Neuronal stem cell (in vitro differentiated cells): ENCODE measurements at regions not wholly inside any gene's neighbourhood (a gene's known extent, or its start where the extent isn't known, plus 50 kb on each side); places are given as distances from the start of the nearest gene placed in this dataset.

Experiments
- DNase-seq: peaks from one replicate; pipeline ENCODE4 v3.0.0-alpha.2; 2013; ENCODE audit warnings: low spot score
- H2AFZ ChIP-seq: one replicate; pipeline ENCODE4 v1.6.1; 2013; ENCODE audit warnings: mild to moderate bottlenecking, low read length, inconsistent platforms
- H2AK5ac ChIP-seq: 2 replicates; pipeline ENCODE4 v1.6.1; 2013; ENCODE audit warnings: low read depth, mild to moderate bottlenecking, inconsistent platforms, low read length, moderate library complexity, mixed read lengths
- H2BK120ac ChIP-seq: 2 replicates; pipeline ENCODE4 v1.6.1; 2013; ENCODE audit warnings: low read depth, mild to moderate bottlenecking, inconsistent platforms, low read length, moderate library complexity, mixed read lengths
- H2BK12ac ChIP-seq: one replicate; pipeline ENCODE4 v1.6.1; 2013; ENCODE audit warnings: low read length, inconsistent platforms
- H2BK15ac ChIP-seq: 2 replicates; pipeline ENCODE4 v1.6.1; 2013; ENCODE audit warnings: mild to moderate bottlenecking, low read length, inconsistent platforms, mixed read lengths
- H2BK5ac ChIP-seq: one replicate; pipeline ENCODE4 v1.6.1; 2013; ENCODE audit warnings: inconsistent platforms, mild to moderate bottlenecking, low read length, moderate library complexity
- H3K14ac ChIP-seq: one replicate; pipeline ENCODE4 v1.6.1; 2013; ENCODE audit warnings: low read length, inconsistent platforms
- H3K18ac ChIP-seq: 2 replicates; pipeline ENCODE4 v1.6.1; 2013; ENCODE audit warnings: low read length, inconsistent platforms
- H3K23ac ChIP-seq: 2 replicates; pipeline ENCODE4 v1.6.1; 2013; ENCODE audit warnings: low read depth, mild to moderate bottlenecking, mixed read lengths, low read length, inconsistent platforms; ENCODE audit not compliant: poor library complexity
- H3K27ac ChIP-seq: replicated peaks from 3 replicates; pipeline ENCODE4 v1.5.1; 2013; ENCODE audit warnings: low read length, inconsistent platforms
- H3K27me3 ChIP-seq, 3 experiments: 2 replicates each; pipeline ENCODE4 v1.6.1; 2013; ENCODE audit warnings: low read length in 3 of 3, mild to moderate bottlenecking in 2 of 3, inconsistent platforms in 1 of 3, low read depth in 1 of 3, mixed read lengths in 1 of 3, moderate library complexity in 1 of 3; ENCODE audit not compliant: control insufficient read depth in 3 of 3, insufficient read depth in 3 of 3
- H3K36me3 ChIP-seq, 2 donors: replicated peaks in 1 of 2; 2 replicates each; pipeline ENCODE4 v1.6.1; 2013; ENCODE audit warnings: low read length in 2 of 2; ENCODE audit not compliant: control insufficient read depth in 2 of 2, insufficient read depth in 2 of 2
- H3K4ac ChIP-seq: 2 replicates; pipeline ENCODE4 v1.6.1; 2013; ENCODE audit warnings: inconsistent platforms, mild to moderate bottlenecking, low read length, moderate library complexity
- H3K4me1 ChIP-seq, 2 donors: 1 replicate in 1 of 2; 2 replicates in 1 of 2; pipeline ENCODE4 v1.6.1; 2013; ENCODE audit warnings: low read length in 2 of 2, low read depth in 1 of 2; ENCODE audit not compliant: control insufficient read depth in 2 of 2, insufficient read depth in 1 of 2
- H3K4me2 ChIP-seq: one replicate; pipeline ENCODE4 v1.6.1; 2013; ENCODE audit warnings: mild to moderate bottlenecking, low read length, inconsistent platforms; ENCODE audit not compliant: insufficient read depth, poor library complexity, severe bottlenecking
- H3K4me3 ChIP-seq, 2 donors: 2 replicates each; pipeline ENCODE4 v1.5.1; 2013; ENCODE audit warnings: low read length in 2 of 2, mild to moderate bottlenecking in 2 of 2, inconsistent platforms in 1 of 2, moderate library complexity in 1 of 2
- H3K79me1 ChIP-seq: one replicate; pipeline ENCODE4 v1.6.1; 2013; ENCODE audit warnings: low read depth, mild to moderate bottlenecking, inconsistent platforms, low read length, moderate library complexity
- H3K9ac ChIP-seq: one replicate; pipeline ENCODE4 v1.6.1; 2013; ENCODE audit warnings: mild to moderate bottlenecking, low read depth, low read length, inconsistent platforms; ENCODE audit not compliant: poor library complexity
- H3K9me3 ChIP-seq, 2 donors: replicated peaks in 1 of 2; 2 replicates each; pipeline versions ENCODE3 to v1.6.1; 2013; ENCODE audit warnings: low read length in 2 of 2, mild to moderate bottlenecking in 2 of 2, inconsistent platforms in 1 of 2, low read depth in 1 of 2, mixed read lengths in 1 of 2, moderate library complexity in 1 of 2; ENCODE audit not compliant: control insufficient read depth in 2 of 2, insufficient read depth in 1 of 2
- H4K8ac ChIP-seq: one replicate; pipeline ENCODE4 v1.6.1; 2013; ENCODE audit warnings: low read depth, mild to moderate bottlenecking, inconsistent platforms, low read length, moderate library complexity
- H4K91ac ChIP-seq: one replicate; pipeline ENCODE4 v1.6.1; 2013; ENCODE audit warnings: low read length, low read depth, mild to moderate bottlenecking, inconsistent platforms; ENCODE audit not compliant: poor library complexity
- WGBS, 2 donors: extraction: QIAGEN DNeasy Blood & Tissue Kit; methylation state at CpG; one replicate each; pipeline ENCODE4 v1.1.7; 2013; ENCODE audit warnings: missing lambda C conversion rate in 2 of 2, mixed read lengths in 1 of 2; ENCODE audit not compliant: insufficient read length in 2 of 2, insufficient replicate concordance in 1 of 2; ENCODE audit errors: extremely low coverage in 2 of 2; 5-methylcytosine and 5-hydroxymethylcytosine counted together

GRCh38 chr9:73411494-73411893 is 259.8 kb downstream of the ANXA1 start:
- no peak overlapping the region for H4K91ac ChIP-seq
- H3K4me3 ChIP-seq = no peak overlapping the region
- H3K9ac ChIP-seq = no peak overlapping the region
- H3K4me2 ChIP-seq = no peak overlapping the region
- no CpG with 5 or more reads among the region's 2 CpGs for WGBS, 2 donors
- H3K18ac ChIP-seq = no peak overlapping the region
- no peak overlapping the region for H3K4ac ChIP-seq
- H3K4me1 ChIP-seq = peaks cover 0 to 14% of the 10 kb centered on the region in 2 donors
- no peak overlapping the region for H2BK15ac ChIP-seq
- no peak overlapping the region for H2BK12ac ChIP-seq
- no peak overlapping the region for H2AK5ac ChIP-seq
- no peaks in the 10 kb centered on the region for H3K27me3 ChIP-seq
- no peaks in the 10 kb centered on the region for H3K36me3 ChIP-seq
- H2AFZ ChIP-seq = peak overlapping the region; percentile 25
- H3K9me3 ChIP-seq = peaks cover 0 to 4% of the 10 kb centered on the region in 2 donors
- no peak overlapping the region for H3K23ac ChIP-seq
- peak; percentile 54 for DNase-seq
- no peak overlapping the region for H2BK120ac ChIP-seq
- no peak overlapping the region for H3K27ac ChIP-seq
- no peak overlapping the region for H3K14ac ChIP-seq
- no peaks in the 10 kb centered on the region for H3K79me1 ChIP-seq
- no peak overlapping the region for H2BK5ac ChIP-seq
- H4K8ac ChIP-seq = no peak overlapping the region

- Histone ChIP-seq H3K9me3 (no peaks in the 10 kb centered on the region), H3K4me3 (no peak overlapping the region), H3K18ac (no peak overlapping the region), H2BK12ac (no peak overlapping the region), H3K36me3 (no peaks in the 10 kb centered on the region), H2AFZ (peak overlapping the region; percentile 38), H3K27me3 (no peaks in the 10 kb centered on the region), H4K8ac (no peak overlapping the region), H3K4me1 (peaks cover 0 to 14% of the 10 kb centered on the region in 2 donors), H3K79me1 (no peaks in the 10 kb centered on the region), H3K4me2 (no peak overlapping the region), H3K14ac (no peak overlapping the region), H2BK15ac (no peak overlapping the region), H3K9ac (no peak overlapping the region), H2BK120ac (no peak overlapping the region), H4K91ac (no peak overlapping the region), H2BK5ac (no peak overlapping the region), H3K23ac (no peak overlapping the region), H2AK5ac (no peak overlapping the region), H3K4ac (no peak overlapping the region), H3K27ac (no peak overlapping the region)
- no peak for DNase-seq
These were observed 261.2 kb downstream of the ANXA1 start for GRCh38 chr9:73412874-73413273.

- Histone ChIP-seq H2BK5ac (no peak overlapping the region), H4K91ac (no peak overlapping the region), H3K18ac (no peak overlapping the region), H2BK12ac (no peak overlapping the region), H3K27me3 (no peaks in the 10 kb centered on the region), H2BK15ac (no peak overlapping the region), H2BK120ac (no peak overlapping the region), H3K23ac (no peak overlapping the region), H3K27ac (no peak overlapping the region), H3K4me2 (no peak overlapping the region), H2AFZ (no peak overlapping the region), H3K9me3 (peaks cover 0 to 2% of the 10 kb centered on the region in 2 donors), H3K79me1 (no peaks in the 10 kb centered on the region), H4K8ac (no peak overlapping the region), H2AK5ac (no peak overlapping the region), H3K4ac (no peak overlapping the region), H3K4me3 (no peak overlapping the region), H3K4me1 (peaks cover 6 to 13% of the 10 kb centered on the region in 2 donors), H3K9ac (no peak overlapping the region), H3K36me3 (no peaks in the 10 kb centered on the region), H3K14ac (no peak overlapping the region)
- no CpG with 5 or more reads among the region's 1 CpG for WGBS, 2 donors
- DNase-seq = no peak
These were observed 272.2 kb downstream of the ANXA1 start for GRCh38 chr9:73423891-73424290.

- Histone ChIP-seq H3K18ac (no peak overlapping the region), H2BK120ac (no peak overlapping the region), H3K23ac (no peak overlapping the region), H2AK5ac (no peak overlapping the region), H2BK5ac (no peak overlapping the region), H3K4me2 (no peak overlapping the region), H3K4me1 (peaks cover 3 to 13% of the 10 kb centered on the region in 2 donors), H2BK15ac (no peak overlapping the region), H3K14ac (no peak overlapping the region), H3K9me3 (no peaks in the 10 kb centered on the region), H4K91ac (no peak overlapping the region), H3K4me3 (no peak overlapping the region), H3K4ac (no peak overlapping the region), H2AFZ (peak overlapping the region; percentile 10), H3K9ac (no peak overlapping the region), H4K8ac (no peak overlapping the region), H3K27ac (no peak overlapping the region), H3K36me3 (no peaks in the 10 kb centered on the region), H2BK12ac (no peak overlapping the region), H3K79me1 (no peaks in the 10 kb centered on the region), H3K27me3 (no peaks in the 10 kb centered on the region)
- WGBS, 2 donors = no CpG with 5 or more reads among the region's 5 CpGs
- DNase-seq = peak; percentile 26
These were observed 274.6 kb downstream of the ANXA1 start for GRCh38 chr9:73426269-73426668.
